ENCODE measurements at regions not wholly inside any gene's neighbourhood (a gene's known extent, or its start where the extent isn't known, plus 50 kb on each side); places are given as distances from the start of the nearest gene placed in this dataset.

DNA sequence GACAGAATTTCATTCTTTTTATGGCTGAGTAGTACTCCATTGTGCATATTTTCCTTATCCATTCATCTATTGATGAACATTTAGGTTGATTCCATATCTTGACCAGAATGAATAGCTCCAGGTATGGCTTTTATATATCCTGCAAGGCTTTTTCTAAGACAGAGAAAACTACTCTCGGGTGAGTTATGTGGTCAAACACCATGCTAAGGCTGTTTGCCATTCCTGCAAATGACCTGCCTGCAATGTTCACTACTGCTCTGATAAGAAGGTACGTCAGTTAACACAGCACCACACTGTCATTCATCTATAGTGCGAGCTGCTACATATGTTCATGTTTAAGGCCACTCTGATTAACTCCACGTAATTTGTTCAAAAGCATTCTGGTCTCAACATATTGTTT is 256.8 kb upstream of the RGMB start:
- no peak for TF ChIP-seq POLR2A (IDR thresholded peaks at IDR 0.05; ENCODE audit: low read depth)
- TF ChIP-seq, protein P1, sequence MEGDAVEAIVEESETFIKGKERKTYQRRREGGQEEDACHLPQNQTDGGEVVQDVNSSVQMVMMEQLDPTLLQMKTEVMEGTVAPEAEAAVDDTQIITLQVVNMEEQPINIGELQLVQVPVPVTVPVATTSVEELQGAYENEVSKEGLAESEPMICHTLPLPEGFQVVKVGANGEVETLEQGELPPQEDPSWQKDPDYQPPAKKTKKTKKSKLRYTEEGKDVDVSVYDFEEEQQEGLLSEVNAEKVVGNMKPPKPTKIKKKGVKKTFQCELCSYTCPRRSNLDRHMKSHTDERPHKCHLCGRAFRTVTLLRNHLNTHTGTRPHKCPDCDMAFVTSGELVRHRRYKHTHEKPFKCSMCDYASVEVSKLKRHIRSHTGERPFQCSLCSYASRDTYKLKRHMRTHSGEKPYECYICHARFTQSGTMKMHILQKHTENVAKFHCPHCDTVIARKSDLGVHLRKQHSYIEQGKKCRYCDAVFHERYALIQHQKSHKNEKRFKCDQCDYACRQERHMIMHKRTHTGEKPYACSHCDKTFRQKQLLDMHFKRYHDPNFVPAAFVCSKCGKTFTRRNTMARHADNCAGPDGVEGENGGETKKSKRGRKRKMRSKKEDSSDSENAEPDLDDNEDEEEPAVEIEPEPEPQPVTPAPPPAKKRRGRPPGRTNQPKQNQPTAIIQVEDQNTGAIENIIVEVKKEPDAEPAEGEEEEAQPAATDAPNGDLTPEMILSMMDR (IDR thresholded peaks at IDR 0.05): no peak
- no peak for TF ChIP-seq EP300 (IDR thresholded peaks at IDR 0.05)
- no peak for TF ChIP-seq POLR2AphosphoS5 (IDR thresholded peaks at IDR 0.05)
